ENCODE measurements at regions not wholly inside any gene's neighbourhood (a gene's known extent, or its start where the extent isn't known, plus 50 kb on each side); places are given as distances from the start of the nearest gene placed in this dataset.

- TF ChIP-seq PATZ1 (CRISPR knock-in tag; IDR thresholded peaks at IDR 0.05; ENCODE audit: borderline replicate concordance) (no peak), TCF4 (CRISPR knock-in tag; IDR thresholded peaks at IDR 0.05; ENCODE audit: borderline replicate concordance) (no peak), ZFP3 (CRISPR knock-in tag; IDR thresholded peaks at IDR 0.05) (no peak), ZFP30 (CRISPR knock-in tag; IDR thresholded peaks at IDR 0.05) (no peak)
Measured at GRCh38 chr18:78883501-78883900, 96.1 kb upstream of the SALL3 start.
